A204.1 (cell line): ENCODE measurements at regions not wholly inside any gene's neighbourhood (a gene's known extent, or its start where the extent isn't known, plus 50 kb on each side); places are given as distances from the start of the nearest gene placed in this dataset.

Experiments used
- FAIRE-seq: peaks from 2 replicates; lab custom pipeline; 2012; peaks lifted over from hg19 to GRCh38; lab: Jason Lieb, UNC

- FAIRE-seq = no peak
Observed at GRCh38 chr7:24475166-24475961, 97.9 kb upstream of the PALS2 start.

- FAIRE-seq = no peak
Observed at GRCh38 chr7:24476227-24476626, 97.0 kb upstream of the PALS2 start.

DNA sequence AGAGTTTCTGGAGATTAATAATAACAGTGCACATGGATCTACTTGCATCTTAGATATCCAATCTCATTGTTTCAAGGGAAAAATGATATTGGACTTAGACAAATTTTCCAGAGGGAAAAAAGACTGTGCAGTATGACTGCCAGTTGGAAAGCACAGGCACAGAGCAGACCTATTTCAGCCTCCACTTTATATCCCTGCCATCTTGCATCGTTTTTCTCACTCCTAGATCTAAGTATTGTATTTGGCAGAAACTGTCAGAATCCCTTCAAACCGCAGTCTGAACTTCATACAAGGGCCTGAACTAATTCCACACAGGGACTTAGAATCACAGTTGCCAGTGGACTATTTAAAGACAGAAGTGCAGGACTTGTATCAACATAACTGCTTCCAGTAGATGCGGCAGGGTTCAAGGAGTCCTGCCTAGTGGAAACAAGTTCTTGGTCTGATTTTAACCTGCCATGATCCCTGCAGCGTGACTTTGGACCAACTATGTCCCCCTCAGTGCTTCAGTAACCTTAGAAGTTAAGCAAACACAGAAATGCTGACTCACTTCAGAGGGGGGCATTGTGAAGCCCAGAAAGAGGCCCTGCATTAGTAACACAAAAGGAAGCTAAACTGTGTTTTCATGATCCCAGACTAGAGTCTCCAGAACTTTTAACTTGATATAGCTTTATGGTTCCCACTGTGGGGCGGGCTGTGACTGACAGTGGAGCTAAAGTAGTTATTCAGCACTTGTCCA, 95.7 kb upstream of the PALS2 start:
- no peak for FAIRE-seq

DNA sequence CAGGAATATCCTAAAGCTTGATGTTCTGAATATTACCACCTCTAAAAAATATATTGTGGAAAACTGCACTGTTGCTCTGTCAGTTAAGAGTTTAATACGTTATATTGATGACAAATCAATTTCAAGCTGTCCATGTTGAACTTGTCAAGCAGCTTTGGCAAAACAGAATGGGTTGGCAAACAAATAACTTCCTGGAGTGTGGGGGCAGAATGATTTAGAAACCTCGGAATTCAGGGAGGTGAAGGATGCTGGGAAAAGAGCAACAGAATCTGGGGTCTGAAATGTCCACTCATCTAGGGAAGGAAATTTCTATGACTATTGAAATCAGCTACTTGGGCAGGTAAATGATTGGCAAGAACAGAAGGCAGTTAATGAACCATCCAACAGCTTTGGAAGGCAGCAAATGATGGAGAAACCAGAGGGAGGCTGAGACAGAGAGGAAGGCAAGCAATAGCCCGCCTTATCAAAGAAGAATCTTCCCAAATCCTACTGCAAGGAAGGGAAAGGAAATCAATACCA, 95.1 kb upstream of the PALS2 start:
- FAIRE-seq = no peak

DNA sequence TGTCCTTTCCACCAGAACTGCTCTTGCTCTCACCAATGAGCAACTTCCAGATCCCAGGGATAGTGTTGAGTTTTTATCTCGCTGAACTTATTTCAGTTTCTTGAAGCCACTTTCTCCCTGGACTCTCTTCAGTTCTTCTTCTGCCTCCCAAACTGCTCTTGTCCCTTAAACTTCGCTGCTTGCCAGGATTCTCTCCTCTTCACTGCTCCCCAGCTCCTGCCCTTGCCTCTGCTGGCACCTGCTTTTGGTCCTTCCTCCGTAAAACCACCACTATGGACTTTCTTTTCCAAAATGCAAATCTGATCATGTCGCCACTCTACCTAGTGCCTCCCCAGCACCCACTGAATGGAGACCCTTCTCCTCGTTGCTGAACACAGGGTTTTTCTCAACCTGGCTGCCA, 92.8 kb upstream of the PALS2 start:
- FAIRE-seq = no peak

DNA sequence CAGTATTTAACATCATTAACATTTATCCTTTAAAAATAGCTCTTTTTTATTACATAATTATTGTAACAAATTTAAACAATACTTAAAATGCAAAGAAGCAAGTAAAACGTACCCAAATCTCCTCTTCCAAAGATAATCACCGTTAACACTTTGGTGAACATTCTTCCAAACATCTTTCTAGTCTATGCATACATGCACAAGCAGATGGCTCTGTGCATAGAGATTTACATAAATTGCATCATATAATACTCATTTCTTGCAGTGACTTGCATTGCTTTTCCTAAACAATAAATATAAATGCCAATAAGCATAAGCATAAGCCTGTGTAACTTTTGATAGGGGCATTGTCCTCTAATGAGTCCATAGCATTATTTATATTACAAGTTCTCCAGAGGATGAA, 89.4 kb upstream of the PALS2 start:
- FAIRE-seq = no peak

DNA sequence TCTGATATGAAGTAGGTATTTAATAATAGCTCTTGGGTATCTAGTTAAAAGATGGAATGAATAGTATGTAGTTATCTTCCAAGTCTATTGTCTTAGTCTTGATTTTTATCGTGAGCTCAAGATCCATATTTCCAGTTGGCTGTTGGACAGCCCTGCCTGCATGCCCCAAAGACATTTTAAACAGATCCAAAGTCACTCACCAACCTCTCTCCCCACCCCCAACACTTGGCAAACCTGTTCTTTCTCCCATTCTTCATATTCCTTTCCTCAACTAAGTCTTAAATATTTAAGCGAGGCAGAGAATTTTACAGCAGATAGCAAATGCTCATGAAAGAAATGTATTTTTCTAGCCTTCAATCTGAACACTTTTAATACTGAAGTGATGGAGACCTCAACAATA, 80.7 kb upstream of the PALS2 start:
- no peak for FAIRE-seq

DNA sequence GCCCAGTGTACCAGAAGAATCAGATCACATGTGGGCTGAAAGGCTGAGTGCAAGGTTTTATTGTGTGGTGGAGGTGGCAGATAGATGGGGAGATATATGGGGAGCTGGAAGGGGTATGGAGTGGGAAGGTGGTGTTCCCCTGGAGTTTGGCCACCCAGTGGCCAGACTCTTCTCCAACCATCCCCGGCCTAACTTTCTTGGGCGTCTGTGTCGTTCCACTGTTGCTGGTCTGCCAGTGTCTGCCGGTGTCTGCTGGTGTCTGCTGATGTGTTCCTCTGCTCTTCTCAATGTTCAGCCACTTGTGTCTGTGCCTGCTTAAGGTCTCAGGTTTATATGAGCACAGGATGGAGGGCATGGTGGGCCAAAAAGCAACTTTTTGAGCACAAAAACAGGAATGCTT, 78.4 kb upstream of the PALS2 start:
- FAIRE-seq = no peak

GRCh38 chr7:24496036-24496435, 77.2 kb upstream of the PALS2 start:
- FAIRE-seq = no peak

DNA sequence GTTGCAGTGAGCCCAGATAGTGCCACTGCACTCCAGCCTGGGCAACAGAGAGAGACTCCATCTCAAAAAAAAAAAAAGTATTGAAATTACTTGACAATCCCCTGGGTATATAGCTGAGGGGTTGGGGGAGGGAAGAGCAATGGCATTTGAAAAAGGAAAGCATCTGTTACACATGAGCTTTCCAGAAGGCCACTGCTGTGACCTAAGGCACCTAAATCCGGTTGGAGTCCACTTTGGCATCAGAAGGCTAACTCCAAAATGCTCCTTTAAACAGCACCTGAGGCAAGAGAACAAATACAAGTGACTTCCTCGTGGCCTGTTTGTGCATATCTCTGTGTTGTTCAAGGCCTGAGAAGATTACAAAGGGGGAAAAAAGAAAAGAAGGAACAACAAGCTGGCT, 74.8 kb upstream of the PALS2 start:
- FAIRE-seq = no peak

DNA sequence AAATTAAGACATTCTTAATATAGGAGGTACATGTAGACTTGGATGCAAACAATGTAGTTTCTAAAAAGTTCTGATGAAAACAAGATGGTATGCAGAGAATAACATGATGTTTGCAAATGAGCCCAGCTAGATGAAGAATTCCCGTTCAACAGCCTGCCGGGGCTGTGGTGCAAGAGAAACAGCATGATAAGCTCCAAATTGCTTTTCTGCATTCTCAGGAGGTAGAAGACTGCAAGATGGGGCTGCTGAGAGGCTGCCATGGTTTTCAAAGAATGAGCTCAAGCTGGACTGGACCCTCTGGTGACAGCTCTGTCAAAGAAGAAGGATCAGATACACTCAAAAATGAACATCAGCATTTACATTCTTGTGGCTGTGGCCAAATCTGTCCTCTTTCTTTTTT, 73.4 kb upstream of the PALS2 start:
- no peak for FAIRE-seq

DNA sequence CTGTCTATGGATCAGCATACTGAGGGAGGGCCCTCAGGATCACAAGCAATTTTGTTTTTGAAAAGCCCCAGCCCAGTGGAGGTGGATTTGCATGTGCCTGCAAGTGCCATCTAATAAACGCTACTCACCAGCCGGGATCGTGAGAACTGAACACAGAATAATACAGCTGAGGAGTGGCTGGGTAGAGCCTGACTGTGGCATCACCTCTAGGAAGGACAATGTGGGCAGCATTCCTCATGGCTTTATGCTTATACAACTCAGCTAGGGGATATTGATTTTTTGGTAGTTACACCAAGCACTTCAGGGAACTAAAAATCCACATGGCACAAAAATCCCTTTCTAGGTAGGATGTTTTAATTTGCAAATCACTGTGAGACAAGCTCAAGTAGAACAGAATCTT, 72.7 kb upstream of the PALS2 start:
- FAIRE-seq = no peak

DNA sequence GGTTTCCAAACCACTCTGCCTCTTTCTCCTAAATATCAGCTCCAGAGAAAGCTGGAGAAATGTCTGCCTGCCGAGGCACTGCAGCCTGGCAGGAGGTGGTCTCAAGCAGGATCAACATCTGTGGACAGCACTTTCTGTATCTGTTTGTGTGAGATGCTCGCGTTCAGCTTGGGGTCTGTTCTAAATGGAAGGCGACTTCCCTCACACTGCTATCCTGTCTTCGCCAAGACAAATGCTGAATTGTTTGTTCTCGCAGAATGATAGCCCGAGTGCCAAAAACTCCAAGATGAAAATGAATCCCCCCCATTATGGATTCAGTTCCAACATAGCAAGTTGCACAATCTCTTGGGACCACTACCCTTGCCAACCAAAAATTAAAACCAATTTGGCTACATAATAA, 72.2 kb upstream of the PALS2 start:
- no peak for FAIRE-seq

- FAIRE-seq = no peak
Observed at GRCh38 chr7:24501443-24502134, 71.7 kb upstream of the PALS2 start.

- FAIRE-seq = no peak
Observed at GRCh38 chr7:24502135-24502488, 71.1 kb upstream of the PALS2 start.

- FAIRE-seq = no peak
Observed at GRCh38 chr7:24503506-24503905, 69.7 kb upstream of the PALS2 start.

- FAIRE-seq = no peak
Observed at GRCh38 chr7:24504040-24504439, 69.2 kb upstream of the PALS2 start.

GRCh38 chr7:24504836-24505235, 68.4 kb upstream of the PALS2 start:
- no peak for FAIRE-seq

DNA sequence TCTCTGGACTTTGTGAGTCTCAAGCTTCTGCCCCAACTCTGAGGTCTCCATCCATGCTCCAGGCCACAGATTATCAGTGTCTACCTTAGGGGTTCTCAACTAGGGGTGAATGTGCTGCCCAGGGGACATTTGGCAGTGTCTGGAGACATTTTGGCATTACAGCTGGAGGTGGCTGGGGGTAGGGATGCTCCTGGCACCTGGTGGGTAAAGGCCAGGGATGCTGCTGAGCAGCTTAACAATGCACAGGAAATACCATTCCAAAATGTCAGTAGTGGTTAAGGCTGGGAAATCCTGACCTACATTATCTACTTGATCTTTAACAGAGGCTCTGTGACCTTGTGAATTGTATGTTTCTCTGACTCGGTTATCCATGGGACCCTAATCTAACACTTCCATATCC, 67.3 kb upstream of the PALS2 start:
- FAIRE-seq = no peak

DNA sequence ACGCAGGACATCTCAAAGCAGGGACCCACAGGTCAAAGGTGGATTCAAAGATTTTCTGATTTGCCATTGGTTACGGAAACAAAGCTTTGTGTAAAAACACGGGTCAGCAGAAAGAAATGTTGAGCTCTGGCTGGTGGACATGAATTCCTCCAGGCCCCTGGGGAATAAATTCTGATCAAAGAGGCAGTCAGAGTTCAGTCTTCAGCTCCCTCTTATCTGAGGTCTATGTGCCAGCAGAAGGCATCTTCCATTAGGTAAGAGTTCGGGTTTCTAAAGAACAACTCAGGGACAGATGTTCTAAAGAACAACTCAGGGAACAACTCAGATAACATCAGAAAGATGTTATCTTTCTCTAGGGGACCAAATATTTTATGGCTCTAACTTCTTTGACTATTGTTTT, 64.9 kb upstream of the PALS2 start:
- FAIRE-seq = no peak

DNA sequence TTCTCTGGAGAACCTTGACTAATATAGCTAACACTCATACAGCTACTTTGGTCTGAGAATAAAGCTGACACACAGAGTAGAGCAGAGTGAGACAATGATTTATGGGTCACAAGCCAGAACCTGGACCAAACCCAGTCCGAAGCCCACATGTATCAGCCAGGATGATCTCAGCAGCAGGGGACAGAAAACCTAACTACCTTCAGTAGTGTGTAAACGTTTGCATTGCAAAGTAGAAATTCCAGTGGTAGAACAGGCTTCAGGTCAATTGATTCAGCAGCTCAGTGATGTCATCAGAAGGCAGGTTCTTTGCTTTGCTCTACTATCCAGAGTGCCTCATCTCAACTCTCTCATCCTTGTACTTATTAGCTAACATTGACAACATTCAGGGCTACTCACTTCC, 62.5 kb upstream of the PALS2 start:
- FAIRE-seq = no peak

DNA sequence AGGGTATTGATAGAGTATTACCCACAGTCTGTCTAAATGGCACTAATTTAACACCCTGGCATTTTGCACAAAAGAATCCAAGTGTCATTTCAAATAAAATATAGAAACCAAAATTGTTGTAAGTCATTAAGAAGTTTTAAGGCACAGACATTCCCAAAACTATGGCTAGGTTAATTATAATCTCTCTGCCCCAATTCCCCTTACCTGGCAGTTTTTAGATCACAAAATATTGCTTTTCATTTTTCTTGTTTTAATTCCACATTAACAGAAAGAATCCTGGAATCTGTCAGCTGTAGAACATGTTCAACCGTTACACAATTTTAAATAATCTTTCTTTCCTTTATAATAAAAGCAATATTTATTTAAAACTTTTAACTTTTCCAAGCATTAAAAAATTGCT, 56.1 kb upstream of the PALS2 start:
- FAIRE-seq = no peak

GRCh38 chr7:24521917-24522623, 51.2 kb upstream of the PALS2 start:
- no peak for FAIRE-seq
